ENCODE measurements at regions not wholly inside any gene's neighbourhood (a gene's known extent, or its start where the extent isn't known, plus 50 kb on each side); places are given as distances from the start of the nearest gene placed in this dataset.

DNA sequence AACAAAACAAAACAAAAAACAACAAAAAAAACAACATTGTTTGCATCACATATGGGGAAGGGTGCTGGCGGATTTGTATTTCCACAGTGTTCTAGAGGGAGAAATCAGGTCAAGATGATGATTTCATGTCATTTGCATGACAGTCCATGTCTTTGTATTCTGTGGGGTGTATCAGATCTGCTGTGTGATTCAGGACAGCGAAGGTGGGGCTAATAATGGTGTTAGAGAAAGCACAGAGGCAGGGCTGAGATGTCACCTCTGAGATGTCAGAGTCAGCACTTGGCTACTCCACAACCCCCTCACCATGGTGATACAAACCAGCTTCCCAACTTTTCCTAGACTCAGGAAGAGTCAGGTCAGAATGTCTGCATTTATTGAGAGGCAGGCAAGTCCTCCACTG lies 543.2 kb downstream of the BCL11B start:
- H3K27ac ChIP-seq (ENCODE audit: low read depth, low read length) = no peak overlapping the region
- no peaks in the 10 kb centered on the region for H3K36me3 ChIP-seq (ENCODE audit: control insufficient read depth, insufficient read depth, low read length)
- DNase-seq (ENCODE audit: low read depth in 4 of 6, low spot score in 6 of 6) = peak in 2 of 6 donors; percentile 28 to 66
- H3K27me3 ChIP-seq (ENCODE audit: control insufficient read depth, insufficient read depth, low read length) = no peaks in the 10 kb centered on the region
- H3K4me3 ChIP-seq (ENCODE audit: low read depth, low read length) = no peak overlapping the region
- no peaks in the 10 kb centered on the region for H3K9me3 ChIP-seq (ENCODE audit: control insufficient read depth, insufficient read depth, low read length)
- 86% methylated on average over 1 of the region's 2 CpGs for WGBS (ENCODE audit: insufficient coverage)
- H3K4me1 ChIP-seq (ENCODE audit: control insufficient read depth, insufficient read depth, low read length) = no peaks in the 10 kb centered on the region

DNA sequence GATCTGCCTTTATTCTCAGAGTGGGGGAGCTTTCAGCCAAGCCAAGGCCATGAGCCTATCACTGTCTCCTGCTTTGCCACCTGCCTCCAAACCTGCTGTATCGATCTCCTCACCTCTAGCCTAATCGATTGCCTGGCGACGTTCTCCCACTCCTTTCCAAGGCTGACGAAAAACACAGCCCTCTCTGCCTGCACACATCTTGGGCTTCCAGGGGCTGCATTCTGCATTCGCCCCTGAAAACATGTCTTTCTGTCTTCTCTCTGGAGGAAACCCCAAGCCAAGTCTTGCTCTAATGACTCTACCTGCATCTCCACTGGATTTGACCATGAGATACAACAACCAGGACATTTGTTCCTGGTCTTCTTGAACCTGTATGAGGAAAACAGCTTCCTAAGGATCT lies 540.7 kb downstream of the BCL11B start:
- H3K4me1 ChIP-seq (ENCODE audit: control insufficient read depth, insufficient read depth, low read length) = no peaks in the 10 kb centered on the region
- no peaks in the 10 kb centered on the region for H3K36me3 ChIP-seq (ENCODE audit: control insufficient read depth, insufficient read depth, low read length)
- H3K27me3 ChIP-seq (ENCODE audit: control insufficient read depth, insufficient read depth, low read length) = no peaks in the 10 kb centered on the region
- DNase-seq (ENCODE audit: low read depth in 4 of 6, low spot score in 6 of 6) = no peak
- H3K27ac ChIP-seq (ENCODE audit: low read depth, low read length) = no peak overlapping the region
- no peak overlapping the region for H3K4me3 ChIP-seq (ENCODE audit: low read depth, low read length)
- no peaks in the 10 kb centered on the region for H3K9me3 ChIP-seq (ENCODE audit: control insufficient read depth, insufficient read depth, low read length)
- 96% methylated on average over 6 of the region's 6 CpGs for WGBS (ENCODE audit: insufficient coverage)

DNA sequence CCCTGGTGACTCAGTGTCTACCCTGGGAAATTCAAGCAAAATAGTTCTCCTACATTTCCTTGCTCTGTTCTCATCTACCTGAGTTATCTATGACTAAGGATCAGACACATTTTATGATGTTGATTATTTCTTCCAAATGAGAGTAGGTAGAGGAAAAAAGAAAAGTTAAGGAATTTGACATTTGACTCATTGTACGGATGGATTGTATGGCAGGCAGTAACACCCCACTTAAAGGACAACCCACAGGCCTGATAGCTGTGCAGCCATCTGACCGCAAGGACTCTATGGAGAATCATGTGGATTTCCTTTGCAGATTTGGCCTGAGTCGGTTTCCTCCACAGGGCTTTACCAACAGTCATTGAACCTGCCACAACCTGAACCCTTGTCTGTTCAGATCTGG lies 540.3 kb downstream of the BCL11B start:
- no peak for DNase-seq (ENCODE audit: low read depth in 4 of 6, low spot score in 6 of 6)
- 95% methylated on average over 2 of the region's 3 CpGs for WGBS (ENCODE audit: insufficient coverage)
- H3K9me3 ChIP-seq (ENCODE audit: control insufficient read depth, insufficient read depth, low read length) = no peaks in the 10 kb centered on the region
- H3K36me3 ChIP-seq (ENCODE audit: control insufficient read depth, insufficient read depth, low read length) = no peaks in the 10 kb centered on the region
- H3K27ac ChIP-seq (ENCODE audit: low read depth, low read length) = no peak overlapping the region
- no peaks in the 10 kb centered on the region for H3K27me3 ChIP-seq (ENCODE audit: control insufficient read depth, insufficient read depth, low read length)
- H3K4me3 ChIP-seq (ENCODE audit: low read depth, low read length) = no peak overlapping the region
- H3K4me1 ChIP-seq (ENCODE audit: control insufficient read depth, insufficient read depth, low read length) = no peaks in the 10 kb centered on the region

DNA sequence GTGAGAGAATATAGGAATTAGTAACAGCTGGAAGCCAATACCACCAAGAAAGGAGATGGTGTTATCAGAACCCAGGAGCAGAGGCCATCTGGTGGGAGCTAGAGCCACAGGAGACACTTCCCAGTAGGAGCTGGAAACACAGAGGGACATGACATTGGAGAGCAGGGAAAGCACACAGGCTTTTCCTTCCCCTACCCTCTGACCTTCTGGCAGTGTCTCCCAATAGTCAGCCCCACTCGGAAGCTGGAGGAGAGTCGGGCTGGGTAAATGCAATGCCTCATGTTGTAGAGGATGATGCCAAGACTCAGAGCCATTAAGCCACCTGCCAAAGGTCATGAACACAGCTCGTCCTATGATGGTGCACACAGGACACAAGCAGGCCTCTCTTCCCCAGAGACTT lies 538.5 kb downstream of the BCL11B start:
- H3K9me3 ChIP-seq (ENCODE audit: control insufficient read depth, insufficient read depth, low read length) = no peaks in the 10 kb centered on the region
- 65% methylated on average over 3 of the region's 3 CpGs for WGBS (ENCODE audit: insufficient coverage)
- DNase-seq (ENCODE audit: low read depth in 4 of 6, low spot score in 6 of 6) = no peak
- H3K27me3 ChIP-seq (ENCODE audit: control insufficient read depth, insufficient read depth, low read length) = no peaks in the 10 kb centered on the region
- H3K27ac ChIP-seq (ENCODE audit: low read depth, low read length) = no peak overlapping the region
- H3K36me3 ChIP-seq (ENCODE audit: control insufficient read depth, insufficient read depth, low read length) = no peaks in the 10 kb centered on the region
- no peaks in the 10 kb centered on the region for H3K4me1 ChIP-seq (ENCODE audit: control insufficient read depth, insufficient read depth, low read length)
- no peak overlapping the region for H3K4me3 ChIP-seq (ENCODE audit: low read depth, low read length)

DNA sequence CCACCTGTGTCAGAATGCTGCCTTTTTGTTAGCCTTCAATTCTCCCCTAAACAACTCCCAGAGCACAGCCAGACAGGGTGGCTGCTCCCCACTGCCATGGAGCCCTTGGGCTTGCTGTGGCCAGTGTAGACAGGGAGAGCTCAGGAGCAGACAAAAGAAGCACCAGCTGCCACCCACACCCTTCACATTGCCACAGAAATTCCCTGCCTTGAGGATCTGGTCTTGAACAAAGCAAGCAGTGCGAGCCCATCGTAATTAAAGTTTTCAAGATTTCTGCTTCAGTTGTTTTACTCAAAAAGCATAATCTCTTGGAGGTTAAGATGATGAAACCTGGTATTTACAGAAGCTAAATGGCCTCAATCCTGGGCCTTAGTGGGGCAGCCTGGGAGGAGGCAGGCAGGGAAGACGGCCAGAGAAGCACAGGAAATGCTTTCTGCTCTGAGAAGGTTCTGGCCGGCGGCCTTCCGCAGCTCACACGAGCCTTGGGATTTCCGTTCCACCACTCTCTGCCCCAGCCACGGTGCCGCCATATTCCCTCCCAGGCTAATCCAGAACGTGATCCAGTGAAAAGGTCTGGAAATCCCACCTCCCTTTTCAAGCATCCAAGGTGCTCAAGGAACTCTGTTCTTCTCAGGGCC lies 535.2 kb downstream of the BCL11B start:
- no peaks in the 10 kb centered on the region for H3K27me3 ChIP-seq (ENCODE audit: control insufficient read depth, insufficient read depth, low read length)
- H3K27ac ChIP-seq (ENCODE audit: low read depth, low read length) = no peak overlapping the region
- 87% methylated on average over 11 of the region's 11 CpGs for WGBS (ENCODE audit: insufficient coverage)
- no peaks in the 10 kb centered on the region for H3K36me3 ChIP-seq (ENCODE audit: control insufficient read depth, insufficient read depth, low read length)
- H3K9me3 ChIP-seq (ENCODE audit: control insufficient read depth, insufficient read depth, low read length) = no peaks in the 10 kb centered on the region
- no peak overlapping the region for H3K4me3 ChIP-seq (ENCODE audit: low read depth, low read length)
- DNase-seq (ENCODE audit: low read depth in 4 of 6, low spot score in 6 of 6) = no peak
- H3K4me1 ChIP-seq (ENCODE audit: control insufficient read depth, insufficient read depth, low read length) = no peaks in the 10 kb centered on the region

DNA sequence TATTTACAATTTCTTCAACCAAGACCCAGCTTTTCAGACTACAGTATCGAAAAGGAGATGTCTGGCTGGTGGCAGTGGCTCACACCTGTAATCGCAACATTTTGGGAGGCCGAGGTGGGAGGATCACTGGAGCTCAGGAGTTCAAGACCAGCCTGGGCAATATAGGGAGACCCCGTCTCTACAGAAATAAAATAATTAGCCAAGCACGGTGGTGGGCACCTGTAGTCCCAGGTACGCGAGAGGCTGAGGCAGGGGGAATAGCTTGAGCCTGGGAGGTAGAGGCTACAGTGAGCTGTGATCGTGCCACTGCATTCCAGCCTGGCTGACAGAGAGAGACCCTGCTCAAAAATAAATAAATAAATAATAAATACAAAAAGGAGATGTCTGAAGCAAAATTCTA lies 530.5 kb downstream of the BCL11B start:
- H3K4me3 ChIP-seq (ENCODE audit: low read depth, low read length) = no peak overlapping the region
- H3K27me3 ChIP-seq (ENCODE audit: control insufficient read depth, insufficient read depth, low read length) = no peaks in the 10 kb centered on the region
- no peak overlapping the region for H3K27ac ChIP-seq (ENCODE audit: low read depth, low read length)
- WGBS (ENCODE audit: insufficient coverage) = 97% methylated on average over 6 of the region's 8 CpGs
- no peaks in the 10 kb centered on the region for H3K4me1 ChIP-seq (ENCODE audit: control insufficient read depth, insufficient read depth, low read length)
- H3K9me3 ChIP-seq (ENCODE audit: control insufficient read depth, insufficient read depth, low read length) = no peaks in the 10 kb centered on the region
- DNase-seq (ENCODE audit: low read depth in 4 of 6, low spot score in 6 of 6) = no peak
- H3K36me3 ChIP-seq (ENCODE audit: control insufficient read depth, insufficient read depth, low read length) = no peaks in the 10 kb centered on the region

DNA sequence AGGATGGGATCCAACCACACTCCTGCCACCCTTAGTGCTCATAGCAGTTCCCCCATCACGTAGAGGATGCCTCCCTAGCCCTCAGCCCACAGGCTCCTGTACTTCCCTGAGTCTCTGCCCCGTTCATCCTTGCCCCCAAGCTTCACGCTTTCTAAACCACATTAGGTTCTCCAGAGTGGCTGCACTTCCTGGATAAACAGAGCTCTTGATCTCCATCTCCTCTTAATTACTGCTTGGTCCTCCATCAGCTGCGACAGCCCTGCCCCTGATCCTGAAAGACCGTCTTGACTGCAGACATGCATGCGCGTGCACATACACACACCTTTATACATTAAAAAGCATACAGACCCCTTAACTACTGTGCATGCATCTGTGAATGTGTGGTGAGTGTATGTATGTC lies 530.0 kb downstream of the BCL11B start:
- Histone ChIP-seq H3K27ac (ENCODE audit: low read depth, low read length) (no peak overlapping the region), H3K9me3 (ENCODE audit: control insufficient read depth, insufficient read depth, low read length) (no peaks in the 10 kb centered on the region), H3K4me1 (ENCODE audit: control insufficient read depth, insufficient read depth, low read length) (no peaks in the 10 kb centered on the region), H3K27me3 (ENCODE audit: control insufficient read depth, insufficient read depth, low read length) (no peaks in the 10 kb centered on the region), H3K36me3 (ENCODE audit: control insufficient read depth, insufficient read depth, low read length) (no peaks in the 10 kb centered on the region), H3K4me3 (ENCODE audit: low read depth, low read length) (no peak overlapping the region)
- 92% methylated on average over 4 of the region's 7 CpGs for WGBS (ENCODE audit: insufficient coverage)
- DNase-seq (ENCODE audit: low read depth in 4 of 6, low spot score in 6 of 6) = no peak

DNA sequence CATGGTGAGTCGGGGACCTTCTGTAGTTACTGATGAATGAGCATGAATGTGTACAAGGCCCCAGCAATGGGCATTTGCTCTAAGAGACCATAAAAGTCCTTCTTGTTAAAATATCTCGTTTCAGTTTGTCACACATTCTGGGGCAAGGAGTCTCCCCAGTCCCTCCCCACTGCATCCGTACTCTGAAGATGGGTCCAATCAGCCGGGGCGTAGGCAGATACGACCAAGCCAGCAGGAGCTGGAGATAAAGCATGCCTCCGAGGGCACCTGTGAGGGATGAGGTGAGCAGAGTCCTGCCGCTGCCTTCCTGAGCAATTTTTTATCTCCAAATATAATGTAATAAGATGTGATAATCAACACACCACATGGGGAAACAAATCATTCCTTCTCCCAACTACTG lies 528.5 kb downstream of the BCL11B start:
- H3K27ac ChIP-seq (ENCODE audit: low read depth, low read length) = no peak overlapping the region
- H3K27me3 ChIP-seq (ENCODE audit: control insufficient read depth, insufficient read depth, low read length) = no peaks in the 10 kb centered on the region
- no peaks in the 10 kb centered on the region for H3K4me1 ChIP-seq (ENCODE audit: control insufficient read depth, insufficient read depth, low read length)
- 40% methylated on average over 1 of the region's 8 CpGs for WGBS (ENCODE audit: insufficient coverage)
- no peaks in the 10 kb centered on the region for H3K9me3 ChIP-seq (ENCODE audit: control insufficient read depth, insufficient read depth, low read length)
- no peaks in the 10 kb centered on the region for H3K36me3 ChIP-seq (ENCODE audit: control insufficient read depth, insufficient read depth, low read length)
- no peak for DNase-seq (ENCODE audit: low read depth in 4 of 6, low spot score in 6 of 6)
- H3K4me3 ChIP-seq (ENCODE audit: low read depth, low read length) = no peak overlapping the region

DNA sequence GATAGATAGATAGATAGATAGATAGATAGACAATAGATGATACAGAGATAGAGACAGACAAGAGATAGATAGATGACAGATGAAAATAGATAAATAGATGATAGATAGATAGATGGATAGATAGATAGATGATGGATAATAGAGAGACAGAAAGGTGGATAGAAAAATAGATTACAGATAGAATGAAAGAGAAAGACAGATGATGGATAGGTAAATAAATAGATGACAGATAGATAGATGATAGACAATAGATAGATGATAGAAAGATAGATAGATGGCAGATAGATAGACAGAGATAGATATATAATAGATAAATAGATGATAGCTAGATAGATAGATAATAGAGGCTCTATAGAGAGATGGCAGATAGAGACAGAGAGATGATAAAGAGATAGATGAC lies 523.0 kb downstream of the BCL11B start:
- H3K4me1 ChIP-seq (ENCODE audit: control insufficient read depth, insufficient read depth, low read length) = no peaks in the 10 kb centered on the region
- H3K27ac ChIP-seq (ENCODE audit: low read depth, low read length) = no peak overlapping the region
- no peaks in the 10 kb centered on the region for H3K27me3 ChIP-seq (ENCODE audit: control insufficient read depth, insufficient read depth, low read length)
- H3K36me3 ChIP-seq (ENCODE audit: control insufficient read depth, insufficient read depth, low read length) = no peaks in the 10 kb centered on the region
- no peak overlapping the region for H3K4me3 ChIP-seq (ENCODE audit: low read depth, low read length)
- no peak for DNase-seq (ENCODE audit: low read depth in 4 of 6, low spot score in 6 of 6)
- no peaks in the 10 kb centered on the region for H3K9me3 ChIP-seq (ENCODE audit: control insufficient read depth, insufficient read depth, low read length)

DNA sequence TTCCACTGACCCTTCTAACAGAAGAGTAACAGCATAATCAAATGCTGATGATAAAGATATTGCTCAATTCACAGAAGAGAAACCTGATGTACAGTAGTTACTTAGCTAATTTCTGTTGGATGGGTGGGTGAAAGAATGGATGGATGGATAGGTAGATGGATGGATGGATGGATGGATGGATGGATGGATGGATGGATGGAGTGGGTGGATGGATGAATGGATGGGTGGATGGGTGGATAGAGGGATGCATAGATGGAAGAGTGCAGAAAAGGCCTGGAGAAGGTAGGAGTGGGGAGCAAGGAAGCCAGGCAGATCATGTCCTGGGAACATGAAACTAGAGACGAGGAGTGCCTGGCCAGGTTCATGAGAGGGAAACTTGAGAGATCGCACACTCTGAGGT lies 520.9 kb downstream of the BCL11B start:
- Histone ChIP-seq H3K4me1 (ENCODE audit: control insufficient read depth, insufficient read depth, low read length) (no peaks in the 10 kb centered on the region), H3K27ac (ENCODE audit: low read depth, low read length) (no peak overlapping the region), H3K27me3 (ENCODE audit: control insufficient read depth, insufficient read depth, low read length) (no peaks in the 10 kb centered on the region), H3K36me3 (ENCODE audit: control insufficient read depth, insufficient read depth, low read length) (no peaks in the 10 kb centered on the region), H3K9me3 (ENCODE audit: control insufficient read depth, insufficient read depth, low read length) (no peaks in the 10 kb centered on the region), H3K4me3 (ENCODE audit: low read depth, low read length) (no peak overlapping the region)
- WGBS (ENCODE audit: insufficient coverage) = 86% methylated on average over 2 of the region's 2 CpGs
- DNase-seq (ENCODE audit: low read depth in 4 of 6, low spot score in 6 of 6) = no peak

All from spinal cord (tissue), 9 donors.